GM18951 (cell line): ENCODE measurements at regions not wholly inside any gene's neighbourhood (a gene's known extent, or its start where the extent isn't known, plus 50 kb on each side); places are given as distances from the start of the nearest gene placed in this dataset.

Experiments used
- POLR2A ChIP-seq: IDR thresholded peaks from 4 replicates; pipeline ENCODE4 v1.6.1; 2011; ENCODE audit warnings: mild to moderate bottlenecking; ENCODE audit not compliant: insufficient read length, insufficient read depth; ENCODE audit errors: extremely low read depth
- in situ Hi-C: fragments of 300-500 bp; cut with MboI; formaldehyde crosslinking; loops from one replicate; pipeline ENCODE4 v1.12.0; 2022; ENCODE audit warnings: low sequenced_read_pairs, mixed read lengths, inconsistent platforms; ENCODE audit not compliant: unreplicated experiment

- in situ Hi-C loops = loop anchor here (25.0 kb wide), 1 partner anchor 640 kb away; no protein-coding TSS in a partner anchor
- no peak for TF ChIP-seq POLR2A
Observed at GRCh38 chr2:47302308-47302707, 66.8 kb upstream of the EPCAM start.

- no peak for TF ChIP-seq POLR2A
- in situ Hi-C loops = loop anchor here (25.0 kb wide), 1 partner anchor 639 kb away; no protein-coding TSS in a partner anchor
Observed at GRCh38 chr2:47301731-47302130, 67.4 kb upstream of the EPCAM start.

- TF ChIP-seq POLR2A = no peak
- in situ Hi-C loops = loop anchor here (25.0 kb wide), 1 partner anchor 639 kb away; no protein-coding TSS in a partner anchor
Observed at GRCh38 chr2:47301277-47301618, 67.9 kb upstream of the EPCAM start.

- TF ChIP-seq POLR2A = no peak
- in situ Hi-C loops = loop anchor here (25.0 kb wide), 1 partner anchor 638 kb away; no protein-coding TSS in a partner anchor
Observed at GRCh38 chr2:47300609-47301276, 68.4 kb upstream of the EPCAM start.

- TF ChIP-seq POLR2A = no peak
- in situ Hi-C loops = loop anchor here (25.0 kb wide), 1 partner anchor 638 kb away; no protein-coding TSS in a partner anchor
Observed at GRCh38 chr2:47300081-47300480, 69.0 kb upstream of the EPCAM start.

- no peak for TF ChIP-seq POLR2A
- in situ Hi-C loops = no loop called here
Observed at GRCh38 chr2:47299555-47299954, 69.6 kb upstream of the EPCAM start.

GRCh38 chr2:47298771-47299170, 70.3 kb upstream of the EPCAM start:
- TF ChIP-seq POLR2A = no peak
- in situ Hi-C loops = no loop called here

GRCh38 chr2:47297767-47298425, 71.2 kb upstream of the EPCAM start:
- in situ Hi-C loops = no loop called here
- TF ChIP-seq POLR2A = no peak

- in situ Hi-C loops = no loop called here
- TF ChIP-seq POLR2A = no peak
Observed at GRCh38 chr2:47295981-47296635, 73.0 kb upstream of the EPCAM start.

GRCh38 chr2:47295131-47295980, 73.8 kb upstream of the EPCAM start:
- no peak for TF ChIP-seq POLR2A
- in situ Hi-C loops = no loop called here

GRCh38 chr2:47293976-47294375, 75.1 kb upstream of the EPCAM start:
- TF ChIP-seq POLR2A = no peak
- in situ Hi-C loops = no loop called here

GRCh38 chr2:47288864-47289263, 80.2 kb upstream of the EPCAM start:
- TF ChIP-seq POLR2A = no peak
- in situ Hi-C loops = no loop called here

GRCh38 chr2:47283659-47284058, 85.5 kb upstream of the EPCAM start:
- in situ Hi-C loops = no loop called here
- TF ChIP-seq POLR2A = no peak
